ENCODE measurements at regions not wholly inside any gene's neighbourhood (a gene's known extent, or its start where the extent isn't known, plus 50 kb on each side); places are given as distances from the start of the nearest gene placed in this dataset.

- TF ChIP-seq GATA2 (IDR thresholded peaks at IDR 0.05; ENCODE audit: low read depth, low read length) (no peak), GATA3 (IDR thresholded peaks at IDR 0.05; ENCODE audit: low read depth, low read length) (no peak)
Measured at GRCh38 chr11:88402192-88402715, 64.7 kb upstream of the CTSC start.
